ENCODE measurements at regions not wholly inside any gene's neighbourhood (a gene's known extent, or its start where the extent isn't known, plus 50 kb on each side); places are given as distances from the start of the nearest gene placed in this dataset.
"Not testable (repeated sequence)": the region's sequence is repeated elsewhere in the genome, so short reads cannot be mapped to it uniquely, and the experiment has no call there.

- DNase-seq (ENCODE audit: low read depth), result no peak
Measured at GRCh38 chr3:40901298-40901697, 298.0 kb upstream of the CTNNB1 start.

DNA sequence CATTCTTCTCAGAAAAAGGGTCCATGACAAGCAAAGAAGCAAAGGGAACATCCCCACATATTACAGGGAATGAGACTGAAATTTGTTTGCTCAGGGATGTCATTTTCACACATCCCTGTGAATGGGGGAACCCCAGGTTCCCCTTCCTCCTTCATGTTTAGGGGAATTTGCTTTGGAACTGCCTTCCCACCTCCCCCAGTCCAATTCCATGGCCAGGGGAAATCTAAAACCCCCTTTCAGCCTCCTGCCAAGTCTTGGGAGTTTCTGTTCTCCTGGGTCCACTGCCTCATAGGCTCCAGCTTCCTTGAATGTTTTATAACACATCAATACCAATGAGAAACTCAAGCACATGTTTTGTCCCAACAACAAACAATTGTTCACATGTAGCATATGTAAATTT lies 297.5 kb upstream of the CTNNB1 start:
- no peak for DNase-seq (ENCODE audit: low read depth)

- DNase-seq (ENCODE audit: low read depth), result not testable (repeated sequence)
Measured at GRCh38 chr3:40907907-40908465, 291.3 kb upstream of the CTNNB1 start.

- no peak for DNase-seq (ENCODE audit: low read depth)
Measured at GRCh38 chr3:40908612-40909011, 290.7 kb upstream of the CTNNB1 start.

DNA sequence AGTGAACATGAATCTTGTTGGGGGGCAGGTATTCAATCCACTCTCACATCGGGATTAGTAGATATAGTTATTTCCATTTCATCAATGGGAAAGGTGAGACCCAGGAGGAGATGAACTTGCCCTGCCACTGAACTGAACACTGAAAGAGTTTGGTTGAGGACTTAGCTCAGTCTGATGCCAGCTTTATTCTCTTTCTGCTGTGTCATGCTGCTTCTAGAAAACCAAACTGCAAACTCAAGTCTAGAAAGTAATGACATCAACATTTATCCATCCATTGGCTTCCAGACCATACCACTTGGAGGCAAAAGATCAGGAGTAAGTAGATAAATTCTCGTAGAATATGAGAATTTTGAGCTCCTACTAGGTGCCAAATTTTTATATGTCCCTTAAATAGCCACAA lies 288.0 kb upstream of the CTNNB1 start:
- no peak for DNase-seq (ENCODE audit: low read depth)

DNA sequence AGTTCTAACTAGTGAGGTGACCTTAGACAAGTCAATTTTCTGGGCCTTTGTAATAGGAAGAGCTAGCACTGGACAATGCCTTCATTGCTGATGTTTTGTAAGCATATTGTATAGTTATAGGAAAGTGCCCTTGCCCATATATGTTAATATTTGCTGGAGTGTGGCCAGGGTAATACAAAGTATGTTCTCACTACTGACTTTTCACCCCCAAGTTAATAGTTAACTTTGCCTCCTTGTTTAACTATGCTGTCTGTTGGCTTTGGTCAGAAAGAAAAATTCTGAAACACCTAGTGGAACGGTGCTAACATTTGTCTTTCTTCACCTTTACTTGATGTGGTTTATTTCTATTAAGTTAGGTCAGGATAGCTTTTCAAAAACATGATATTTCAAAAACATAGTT lies 287.4 kb upstream of the CTNNB1 start:
- no peak for DNase-seq (ENCODE audit: low read depth)

DNA sequence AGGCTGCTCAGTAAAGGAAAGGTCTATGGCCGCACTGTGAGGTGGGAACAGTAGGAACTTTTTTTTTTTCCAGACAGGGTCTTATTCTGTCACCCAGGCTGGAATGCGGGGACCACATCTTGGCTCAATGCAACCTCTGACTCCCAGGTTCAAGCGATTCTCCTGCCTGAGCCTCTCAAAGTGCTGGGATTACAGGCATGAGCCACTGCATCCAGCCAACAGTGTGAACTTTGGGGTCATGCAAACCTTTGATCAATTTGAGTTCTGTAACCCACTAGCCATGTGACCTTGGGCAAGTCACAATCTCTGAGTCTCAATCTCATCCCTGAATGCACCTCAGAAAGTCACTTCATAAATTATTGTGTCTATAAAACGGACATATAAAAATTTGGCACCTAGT lies 286.8 kb upstream of the CTNNB1 start:
- DNase-seq (ENCODE audit: low read depth), result no peak

DNA sequence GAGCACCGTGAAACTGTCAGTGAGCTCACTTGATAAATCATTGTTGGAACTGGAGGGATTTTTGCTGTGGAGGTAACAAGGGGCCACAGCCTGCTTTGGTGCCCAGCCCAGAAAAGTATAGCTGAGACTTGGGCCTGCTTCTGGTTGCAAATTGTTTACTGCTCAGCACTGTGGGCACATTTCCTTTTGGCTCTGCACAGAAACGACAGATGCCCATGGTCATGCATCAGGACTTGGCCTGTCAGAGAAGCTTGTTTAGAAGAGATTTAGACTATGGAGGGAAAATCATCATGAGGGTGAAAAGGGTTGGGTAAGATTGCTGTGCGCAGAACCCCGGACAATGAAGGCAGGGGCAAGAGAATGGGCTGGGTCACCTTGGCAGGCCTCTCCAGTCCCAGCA lies 286.1 kb upstream of the CTNNB1 start:
- no peak for DNase-seq (ENCODE audit: low read depth)

DNA sequence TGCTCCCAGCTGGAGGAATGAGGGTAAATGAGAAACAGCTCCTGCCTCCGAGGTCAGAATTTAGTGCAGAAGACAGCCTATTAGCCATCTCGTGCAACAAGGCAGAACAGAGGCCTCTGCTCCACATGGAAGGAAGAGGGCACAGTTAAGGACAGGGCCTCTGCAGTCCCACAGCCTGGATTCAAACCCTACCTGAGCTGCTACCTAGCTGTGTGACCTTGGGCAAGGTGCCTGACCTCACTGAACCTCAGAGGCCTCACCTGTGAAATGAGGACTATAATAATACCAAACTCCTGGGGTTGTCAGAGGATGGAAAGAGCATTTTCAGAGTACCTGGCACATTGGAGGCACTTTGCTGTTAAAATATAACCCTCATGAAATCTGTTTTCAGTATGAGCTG lies 285.7 kb upstream of the CTNNB1 start:
- no peak for DNase-seq (ENCODE audit: low read depth)

DNA sequence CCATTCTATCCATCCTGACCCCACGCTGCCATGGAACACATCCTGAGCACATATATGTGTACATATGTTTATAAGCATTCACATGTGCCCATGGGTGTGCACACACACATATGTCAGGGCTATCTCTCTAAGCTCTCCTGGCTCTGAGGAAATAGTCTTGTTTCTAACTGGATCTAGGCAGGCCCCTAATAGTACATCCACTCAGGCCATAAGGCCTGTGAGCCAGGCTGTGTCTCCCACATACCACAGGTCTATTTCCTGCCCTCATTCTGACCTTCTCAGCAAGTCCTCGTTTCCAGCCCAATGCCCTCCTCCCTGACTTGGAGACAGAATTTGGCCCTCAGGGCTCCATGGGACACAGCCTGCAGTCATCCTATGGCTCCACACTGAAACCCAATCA lies 284.8 kb upstream of the CTNNB1 start:
- DNase-seq (ENCODE audit: low read depth), result no peak

- no peak for DNase-seq (ENCODE audit: low read depth)
Measured at GRCh38 chr3:40915346-40915865, 283.9 kb upstream of the CTNNB1 start.

GRCh38 chr3:40920041-40920440 lies 279.3 kb upstream of the CTNNB1 start:
- no peak for DNase-seq (ENCODE audit: low read depth)

DNA sequence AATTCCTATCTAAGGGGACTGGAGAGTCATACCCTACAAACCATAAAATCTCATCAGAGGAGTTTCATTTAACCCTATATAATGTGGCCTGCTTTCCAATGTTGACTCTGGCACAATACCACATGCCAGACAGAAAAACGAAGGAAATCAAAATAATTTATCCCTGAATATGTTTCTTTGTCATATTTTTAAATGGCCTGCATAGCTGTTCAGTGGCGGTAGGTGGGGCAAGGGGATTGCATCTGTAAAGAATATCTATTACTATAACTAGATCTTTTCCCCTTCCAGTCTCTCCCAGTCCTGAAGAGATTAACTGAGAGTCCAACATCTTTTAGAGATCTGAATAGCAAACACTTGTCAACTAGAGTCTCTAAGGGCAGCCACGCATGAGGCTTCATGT lies 278.1 kb upstream of the CTNNB1 start:
- DNase-seq (ENCODE audit: low read depth), result no peak

DNA sequence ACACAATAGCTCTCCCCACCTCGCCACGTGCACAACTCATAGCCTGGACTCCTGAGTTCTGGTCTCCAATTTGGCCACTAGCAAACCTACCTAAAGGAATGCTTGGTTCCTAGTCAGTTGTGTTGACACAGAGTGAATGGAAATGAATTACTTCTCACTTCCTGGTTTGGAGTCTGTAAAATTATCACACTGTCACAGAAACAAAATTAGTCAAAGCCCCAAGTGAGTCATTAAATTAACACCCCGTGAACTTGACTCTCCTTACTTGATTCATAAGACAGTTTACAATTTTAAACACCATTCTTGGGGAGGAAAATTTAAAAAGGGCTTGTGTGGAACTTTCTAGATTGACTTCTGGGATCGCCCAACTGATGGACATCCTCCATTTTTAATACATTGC lies 276.2 kb upstream of the CTNNB1 start:
- DNase-seq (ENCODE audit: low read depth), result no peak

- no peak for DNase-seq (ENCODE audit: low read depth)
Measured at GRCh38 chr3:40923651-40924050, 275.7 kb upstream of the CTNNB1 start.

DNA sequence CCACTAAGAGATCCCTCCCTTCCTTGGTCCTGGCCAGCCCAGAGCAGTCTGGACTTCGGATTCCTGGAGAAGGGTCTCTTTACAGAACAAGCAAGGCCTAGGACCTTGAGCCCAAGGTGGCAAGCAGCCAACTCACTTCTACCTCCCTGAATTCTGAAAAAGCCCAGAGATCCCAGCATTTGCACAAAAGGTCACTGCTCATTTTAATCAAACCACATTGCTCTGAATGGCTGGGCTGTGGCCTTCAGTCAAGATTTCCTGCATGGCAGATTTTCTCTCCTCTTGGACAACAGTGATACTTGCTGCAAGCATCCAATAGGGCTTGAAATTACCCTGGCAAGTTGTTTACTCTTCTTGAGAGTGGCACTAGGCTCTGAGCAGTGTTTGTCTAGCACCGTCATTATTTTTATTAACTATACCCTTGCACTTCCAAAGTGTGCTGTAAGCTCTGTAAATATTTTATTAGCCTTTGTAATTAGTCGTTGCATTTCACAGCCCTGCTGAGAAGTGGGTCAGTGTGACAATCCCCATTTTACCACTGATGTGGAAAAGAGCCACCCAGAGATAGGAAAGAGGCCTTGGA lies 274.7 kb upstream of the CTNNB1 start:
- no peak for DNase-seq (ENCODE audit: low read depth)

DNA sequence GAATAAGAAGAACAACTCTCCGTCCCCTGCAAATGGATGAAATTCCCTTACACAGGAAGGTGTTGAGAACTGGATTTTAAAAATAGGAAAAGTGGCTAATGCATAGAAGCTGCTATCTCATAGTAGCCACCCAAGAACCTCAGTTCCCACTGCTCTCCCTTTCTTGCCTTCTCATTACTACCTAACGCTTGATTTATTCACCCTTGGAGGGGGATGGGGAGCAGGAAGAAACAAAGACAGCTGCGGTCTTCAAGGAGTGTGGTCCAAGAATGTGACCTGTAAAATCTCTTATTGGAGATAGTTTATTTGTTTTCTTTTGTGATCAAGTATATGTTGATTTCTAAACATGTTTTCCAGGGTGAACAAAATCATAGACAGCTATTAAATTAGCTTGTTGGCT lies 274.1 kb upstream of the CTNNB1 start:
- DNase-seq (ENCODE audit: low read depth), result no peak

DNA sequence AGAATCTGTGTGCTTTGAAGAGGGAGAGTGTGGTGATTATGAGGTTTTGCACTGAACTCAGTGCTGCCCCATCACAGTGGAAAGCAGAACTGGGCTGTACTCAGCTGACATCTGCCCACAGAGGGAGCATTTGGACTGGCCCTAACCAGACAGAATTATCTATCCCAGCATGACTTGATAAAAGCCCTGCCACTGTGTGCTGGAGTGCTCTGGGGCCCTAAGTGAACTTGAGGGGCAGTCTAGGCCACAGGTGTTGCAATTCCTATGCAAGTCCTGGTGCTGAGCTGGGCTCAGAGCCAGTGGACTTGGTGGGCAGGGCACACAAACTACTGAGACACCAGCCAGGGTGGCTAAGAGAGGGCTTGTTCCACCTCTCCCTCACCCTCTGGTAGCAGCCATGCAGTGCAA lies 269.2 kb upstream of the CTNNB1 start:
- no peak for DNase-seq (ENCODE audit: low read depth)

GRCh38 chr3:40930756-40931155 lies 268.5 kb upstream of the CTNNB1 start:
- no peak for DNase-seq (ENCODE audit: low read depth)

GRCh38 chr3:40938591-40938990 lies 260.7 kb upstream of the CTNNB1 start:
- DNase-seq (ENCODE audit: low read depth), result no peak

- no peak for DNase-seq (ENCODE audit: low read depth)
Measured at GRCh38 chr3:40939030-40939740, 260.1 kb upstream of the CTNNB1 start.

DNA sequence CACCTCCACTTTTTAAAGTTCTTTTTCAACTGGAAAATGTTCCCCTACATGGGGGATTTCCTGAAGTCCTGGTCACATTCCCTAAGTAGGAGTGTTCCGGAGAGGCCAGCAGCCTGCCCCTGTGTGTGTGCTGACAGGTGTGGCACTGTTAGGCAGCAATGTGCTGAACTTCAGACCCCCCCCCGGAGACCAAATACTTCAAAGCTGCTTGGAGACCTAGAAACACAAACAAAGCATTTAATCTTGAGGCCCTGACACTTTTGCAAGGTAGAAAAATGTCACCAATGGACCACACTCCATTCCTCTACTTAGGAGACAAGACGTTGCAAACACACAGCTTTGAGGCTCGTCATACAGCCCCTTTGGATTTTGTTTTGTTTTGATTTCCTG lies 259.6 kb upstream of the CTNNB1 start:
- no peak for DNase-seq (ENCODE audit: low read depth)

- no peak for DNase-seq (ENCODE audit: low read depth)
Measured at GRCh38 chr3:40940651-40941050, 258.7 kb upstream of the CTNNB1 start.

GRCh38 chr3:40947022-40947421 lies 252.3 kb upstream of the CTNNB1 start:
- not testable (repeated sequence) for DNase-seq (ENCODE audit: low read depth)

Measured in stimulated activated CD8-positive, alpha-beta memory T cell treated with anti-CD3 and anti-CD28 coated beads, Interleukin-15, amount 100 ng/mL, for 1 hour (primary cell).